ENCODE measurements at regions not wholly inside any gene's neighbourhood (a gene's known extent, or its start where the extent isn't known, plus 50 kb on each side); places are given as distances from the start of the nearest gene placed in this dataset.
"Not testable (repeated sequence)": the region's sequence is repeated elsewhere in the genome, so short reads cannot be mapped to it uniquely, and the experiment has no call there.

GRCh38 chr1:10882069-10882468 lies 85.6 kb upstream of the CASZ1 start:
- Histone ChIP-seq H3K27ac (ENCODE audit: low read length) (no peak overlapping the region), H3K9me3 (ENCODE audit: insufficient read depth, low read length, severe bottlenecking) (no peaks in the 10 kb centered on the region), H3K4me2 (ENCODE audit: insufficient read depth, low read length) (no peak overlapping the region), H3K4me3 (ENCODE audit: low read depth in 1 of 2, low read length in 2 of 2) (no peak overlapping the region), H2AFZ (ENCODE audit: low read depth, low read length) (no peak overlapping the region), H4K20me1 (ENCODE audit: insufficient read depth, low read length) (no peaks in the 10 kb centered on the region), H3K27me3 (ENCODE audit: insufficient read depth, low read length, poor library complexity) (no peaks in the 10 kb centered on the region), H3K9ac (ENCODE audit: low read depth, low read length) (no peak overlapping the region), H3K36me3 (ENCODE audit: insufficient read depth, low read length) (no peaks in the 10 kb centered on the region), H3K79me2 (ENCODE audit: insufficient read depth, low read length) (no peaks in the 10 kb centered on the region), H3K4me1 (ENCODE audit: insufficient read depth, low read length) (no peaks in the 10 kb centered on the region)
- no peak for TF ChIP-seq EZH2 (IDR thresholded peaks at IDR 0.05; ENCODE audit: borderline replicate concordance, low read depth, low read length, severe bottlenecking)
- TF ChIP-seq, protein P1, sequence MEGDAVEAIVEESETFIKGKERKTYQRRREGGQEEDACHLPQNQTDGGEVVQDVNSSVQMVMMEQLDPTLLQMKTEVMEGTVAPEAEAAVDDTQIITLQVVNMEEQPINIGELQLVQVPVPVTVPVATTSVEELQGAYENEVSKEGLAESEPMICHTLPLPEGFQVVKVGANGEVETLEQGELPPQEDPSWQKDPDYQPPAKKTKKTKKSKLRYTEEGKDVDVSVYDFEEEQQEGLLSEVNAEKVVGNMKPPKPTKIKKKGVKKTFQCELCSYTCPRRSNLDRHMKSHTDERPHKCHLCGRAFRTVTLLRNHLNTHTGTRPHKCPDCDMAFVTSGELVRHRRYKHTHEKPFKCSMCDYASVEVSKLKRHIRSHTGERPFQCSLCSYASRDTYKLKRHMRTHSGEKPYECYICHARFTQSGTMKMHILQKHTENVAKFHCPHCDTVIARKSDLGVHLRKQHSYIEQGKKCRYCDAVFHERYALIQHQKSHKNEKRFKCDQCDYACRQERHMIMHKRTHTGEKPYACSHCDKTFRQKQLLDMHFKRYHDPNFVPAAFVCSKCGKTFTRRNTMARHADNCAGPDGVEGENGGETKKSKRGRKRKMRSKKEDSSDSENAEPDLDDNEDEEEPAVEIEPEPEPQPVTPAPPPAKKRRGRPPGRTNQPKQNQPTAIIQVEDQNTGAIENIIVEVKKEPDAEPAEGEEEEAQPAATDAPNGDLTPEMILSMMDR (IDR thresholded peaks at IDR 0.05; ENCODE audit: borderline replicate concordance, extremely low read depth, low read length, poor library complexity, severe bottlenecking): no peak
- DNase-seq (no peak), ATAC-seq (ENCODE audit: insufficient read depth, low read depth) (no peak)

GRCh38 chr1:10887032-10887431 lies 90.6 kb upstream of the CASZ1 start:
- not testable (repeated sequence) for H3K27me3 ChIP-seq (ENCODE audit: insufficient read depth, low read length, poor library complexity); H2AFZ ChIP-seq (ENCODE audit: low read depth, low read length); DNase-seq; ATAC-seq (ENCODE audit: insufficient read depth, low read depth); H3K27ac ChIP-seq (ENCODE audit: low read length); H3K9ac ChIP-seq (ENCODE audit: low read depth, low read length); H3K79me2 ChIP-seq (ENCODE audit: insufficient read depth, low read length); H3K9me3 ChIP-seq (ENCODE audit: insufficient read depth, low read length, severe bottlenecking); H3K36me3 ChIP-seq (ENCODE audit: insufficient read depth, low read length); H3K4me1 ChIP-seq (ENCODE audit: insufficient read depth, low read length); H3K4me2 ChIP-seq (ENCODE audit: insufficient read depth, low read length); H4K20me1 ChIP-seq (ENCODE audit: insufficient read depth, low read length); H3K4me3 ChIP-seq (ENCODE audit: low read depth in 1 of 2, low read length in 2 of 2)

DNA sequence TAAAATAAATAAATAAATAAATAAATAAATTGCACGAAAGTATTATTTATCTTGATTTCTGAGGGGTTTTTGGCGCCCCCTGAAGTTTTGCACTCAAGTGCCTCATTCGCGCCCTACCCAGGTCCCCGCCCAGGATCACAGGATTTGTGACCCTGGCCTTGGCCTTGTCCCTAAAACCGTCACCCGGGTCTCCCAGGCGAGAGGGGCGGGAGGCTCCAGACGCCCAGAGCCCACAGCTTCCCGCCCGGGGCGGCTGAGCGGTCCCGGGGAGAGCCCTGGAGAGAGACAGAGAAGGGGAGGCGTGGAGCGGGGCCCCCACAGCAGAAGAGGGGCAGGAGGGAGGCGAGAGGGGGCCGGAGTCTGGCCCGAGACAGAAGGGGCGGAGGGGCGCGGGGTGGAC lies 91.8 kb upstream of the CASZ1 start:
- H4K20me1 ChIP-seq (ENCODE audit: insufficient read depth, low read length): no peaks in the 10 kb centered on the region; the same call in 1 of the 2 replicates
- no peaks in the 10 kb centered on the region for H3K9me3 ChIP-seq (ENCODE audit: insufficient read depth, low read length, severe bottlenecking)
- DNase-seq: no peak
- no peaks in the 10 kb centered on the region for H3K36me3 ChIP-seq (ENCODE audit: insufficient read depth, low read length)
- ATAC-seq (ENCODE audit: insufficient read depth, low read depth): no peak
- H3K27me3 ChIP-seq (ENCODE audit: insufficient read depth, low read length, poor library complexity): no peaks in the 10 kb centered on the region
- H3K4me1 ChIP-seq (ENCODE audit: insufficient read depth, low read length): no peaks in the 10 kb centered on the region
- H2AFZ ChIP-seq (ENCODE audit: low read depth, low read length): no peak overlapping the region
- TF ChIP-seq, protein P1 (IDR thresholded peaks at IDR 0.05; ENCODE audit: borderline replicate concordance, extremely low read depth, low read length, poor library complexity, severe bottlenecking): no peak
- no peak for TF ChIP-seq EZH2 (IDR thresholded peaks at IDR 0.05; ENCODE audit: borderline replicate concordance, low read depth, low read length, severe bottlenecking)
- H3K4me2 ChIP-seq (ENCODE audit: insufficient read depth, low read length): no peak overlapping the region
- no peak overlapping the region for H3K4me3 ChIP-seq (ENCODE audit: low read depth in 1 of 2, low read length in 2 of 2)
- no peaks in the 10 kb centered on the region for H3K79me2 ChIP-seq (ENCODE audit: insufficient read depth, low read length)
- H3K9ac ChIP-seq (ENCODE audit: low read depth, low read length): no peak overlapping the region
- no peak overlapping the region for H3K27ac ChIP-seq (ENCODE audit: low read length)

- DNase-seq: no peak
- Histone ChIP-seq H3K27ac (ENCODE audit: low read length) (no peak overlapping the region), H3K4me2 (ENCODE audit: insufficient read depth, low read length) (no peak overlapping the region), H3K36me3 (ENCODE audit: insufficient read depth, low read length) (no peaks in the 10 kb centered on the region), H2AFZ (ENCODE audit: low read depth, low read length) (no peak overlapping the region), H4K20me1 (ENCODE audit: insufficient read depth, low read length) (no peaks in the 10 kb centered on the region; the same call in 1 of the 2 replicates), H3K27me3 (ENCODE audit: insufficient read depth, low read length, poor library complexity) (no peaks in the 10 kb centered on the region), H3K9me3 (ENCODE audit: insufficient read depth, low read length, severe bottlenecking) (no peaks in the 10 kb centered on the region), H3K9ac (ENCODE audit: low read depth, low read length) (no peak overlapping the region), H3K4me1 (ENCODE audit: insufficient read depth, low read length) (no peaks in the 10 kb centered on the region), H3K79me2 (ENCODE audit: insufficient read depth, low read length) (no peaks in the 10 kb centered on the region), H3K4me3 (ENCODE audit: low read depth in 1 of 2, low read length in 2 of 2) (no peak overlapping the region)
- no peak for TF ChIP-seq EZH2 (IDR thresholded peaks at IDR 0.05; ENCODE audit: borderline replicate concordance, low read depth, low read length, severe bottlenecking)
- TF ChIP-seq, protein P1 (IDR thresholded peaks at IDR 0.05; ENCODE audit: borderline replicate concordance, extremely low read depth, low read length, poor library complexity, severe bottlenecking): no peak
- ATAC-seq (ENCODE audit: insufficient read depth, low read depth): no peak
Observed at GRCh38 chr1:10888791-10889649, 92.6 kb upstream of the CASZ1 start.

All from DND-41 (cell line).